ENCODE measurements at regions not wholly inside any gene's neighbourhood (a gene's known extent, or its start where the extent isn't known, plus 50 kb on each side); places are given as distances from the start of the nearest gene placed in this dataset.

DNA sequence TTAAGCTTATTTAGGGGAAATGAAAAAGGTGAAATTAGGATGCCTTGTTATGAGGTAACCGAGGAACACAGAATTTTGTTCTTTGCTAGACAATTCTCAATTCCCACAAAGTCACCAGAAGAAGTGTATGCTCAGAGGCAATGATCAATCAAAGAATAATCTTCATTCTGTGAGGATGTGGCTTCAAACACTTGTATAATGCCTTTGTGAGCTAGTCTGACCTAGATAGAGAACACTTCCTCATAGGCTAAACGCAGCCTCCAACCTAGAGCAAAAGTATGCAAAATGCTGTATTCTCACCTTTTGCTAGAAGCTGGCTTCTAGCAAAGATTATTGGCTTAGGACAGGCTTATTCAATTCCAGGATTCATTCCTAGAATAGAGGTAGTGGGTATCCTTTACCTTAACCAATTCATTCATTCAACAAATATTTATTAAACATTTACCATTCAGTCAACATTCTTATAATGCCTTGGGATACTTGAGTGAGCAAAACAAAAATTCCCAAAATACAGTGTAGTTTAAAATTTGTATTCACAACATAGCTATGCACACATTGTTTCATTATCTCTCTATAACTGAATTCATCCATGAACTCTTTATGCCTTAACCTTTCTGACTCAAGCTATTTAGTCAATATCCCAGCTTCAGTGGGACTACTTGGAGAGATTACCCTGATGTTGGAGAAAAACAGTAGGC is 530.2 kb downstream of the PTPRC start:
- H3K27me3 ChIP-seq, result no peaks in the 10 kb centered on the region
- no peak overlapping the region for H3K4me3 ChIP-seq
- no peak for TF ChIP-seq POLR2A (IDR thresholded peaks at IDR 0.05)
- TF ChIP-seq, protein P1, sequence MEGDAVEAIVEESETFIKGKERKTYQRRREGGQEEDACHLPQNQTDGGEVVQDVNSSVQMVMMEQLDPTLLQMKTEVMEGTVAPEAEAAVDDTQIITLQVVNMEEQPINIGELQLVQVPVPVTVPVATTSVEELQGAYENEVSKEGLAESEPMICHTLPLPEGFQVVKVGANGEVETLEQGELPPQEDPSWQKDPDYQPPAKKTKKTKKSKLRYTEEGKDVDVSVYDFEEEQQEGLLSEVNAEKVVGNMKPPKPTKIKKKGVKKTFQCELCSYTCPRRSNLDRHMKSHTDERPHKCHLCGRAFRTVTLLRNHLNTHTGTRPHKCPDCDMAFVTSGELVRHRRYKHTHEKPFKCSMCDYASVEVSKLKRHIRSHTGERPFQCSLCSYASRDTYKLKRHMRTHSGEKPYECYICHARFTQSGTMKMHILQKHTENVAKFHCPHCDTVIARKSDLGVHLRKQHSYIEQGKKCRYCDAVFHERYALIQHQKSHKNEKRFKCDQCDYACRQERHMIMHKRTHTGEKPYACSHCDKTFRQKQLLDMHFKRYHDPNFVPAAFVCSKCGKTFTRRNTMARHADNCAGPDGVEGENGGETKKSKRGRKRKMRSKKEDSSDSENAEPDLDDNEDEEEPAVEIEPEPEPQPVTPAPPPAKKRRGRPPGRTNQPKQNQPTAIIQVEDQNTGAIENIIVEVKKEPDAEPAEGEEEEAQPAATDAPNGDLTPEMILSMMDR (IDR thresholded peaks at IDR 0.05), result no peak
- H3K36me3 ChIP-seq, result no peaks in the 10 kb centered on the region
- no peaks in the 10 kb centered on the region for H3K4me1 ChIP-seq
- peak overlapping the region in 1 of 4 donors; percentile 8 for H3K27ac ChIP-seq
- no peaks in the 10 kb centered on the region for H3K9me3 ChIP-seq
- no peak for DNase-seq

DNA sequence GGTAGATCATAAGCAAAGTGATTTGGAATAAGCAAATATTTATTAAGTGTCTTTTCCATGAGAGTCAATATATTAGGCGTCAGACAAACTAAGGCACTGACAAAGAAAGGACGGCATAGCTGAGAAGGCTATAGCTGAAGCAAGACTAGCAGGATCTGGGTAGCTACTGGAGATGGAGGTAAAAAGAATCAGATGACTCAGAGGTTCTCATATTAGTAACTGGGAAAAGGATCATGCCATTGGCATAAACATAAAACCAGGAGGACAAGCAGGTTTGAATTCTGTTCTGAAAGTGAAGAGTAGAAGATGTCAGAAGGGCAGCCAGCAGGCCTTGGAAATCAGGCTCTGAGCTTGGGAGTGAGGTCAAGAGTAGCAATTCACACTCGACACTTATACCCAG is 531.9 kb downstream of the PTPRC start:
- Histone ChIP-seq H3K9me3 (no peaks in the 10 kb centered on the region), H3K36me3 (no peaks in the 10 kb centered on the region), H3K4me3 (no peak overlapping the region), H3K27me3 (no peaks in the 10 kb centered on the region), H3K27ac (no peak overlapping the region), H3K4me1 (no peaks in the 10 kb centered on the region)
- TF ChIP-seq, protein P1 (IDR thresholded peaks at IDR 0.05), result no peak
- TF ChIP-seq POLR2A (IDR thresholded peaks at IDR 0.05), result no peak
- DNase-seq, result no peak

DNA sequence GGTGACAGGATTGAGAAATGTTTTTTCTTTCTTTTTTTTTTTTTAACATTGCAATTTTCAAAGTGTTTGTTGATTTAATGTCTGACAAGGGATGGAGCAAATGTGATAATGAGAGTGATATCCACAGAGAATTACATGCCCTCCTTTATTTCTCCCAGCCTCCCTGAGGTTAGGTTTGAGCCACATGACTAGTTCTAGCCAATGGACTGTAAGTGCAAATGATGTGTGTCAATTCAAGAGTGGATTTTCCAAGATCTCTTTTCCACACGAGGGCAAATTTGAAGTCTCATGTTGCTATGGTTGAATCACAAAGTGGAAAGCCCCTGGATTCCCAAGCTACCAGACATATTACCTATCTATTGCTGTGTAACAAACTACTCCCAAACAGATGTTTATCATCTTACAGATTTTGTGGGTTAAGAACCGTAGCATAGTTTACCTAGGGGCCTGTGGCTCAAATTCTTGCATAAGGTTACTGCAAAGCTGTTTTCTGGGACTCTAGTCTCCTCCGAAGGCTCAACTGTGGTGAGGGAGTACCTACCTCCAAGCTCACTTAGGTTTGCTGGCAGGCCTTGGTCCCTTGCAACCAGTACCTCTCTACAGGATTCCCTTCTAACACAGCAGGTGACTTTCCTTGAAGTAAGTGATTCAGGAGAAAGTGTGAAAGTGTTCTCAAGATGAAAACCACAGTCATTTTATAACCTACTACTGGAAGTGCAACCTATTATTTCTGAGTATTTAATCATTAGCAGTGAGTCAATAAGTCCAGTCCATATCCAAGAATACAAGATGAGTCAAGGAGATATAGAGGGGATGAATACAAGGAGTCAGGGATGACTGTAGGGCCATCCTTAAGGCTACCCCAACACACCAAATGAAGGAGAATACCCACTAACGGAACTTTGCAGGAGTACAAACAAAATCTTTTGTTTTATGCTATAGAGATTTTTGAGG is 533.6 kb downstream of the PTPRC start:
- Histone ChIP-seq H3K9me3 (no peaks in the 10 kb centered on the region), H3K4me3 (no peak overlapping the region), H3K27ac (peak overlapping the region in 3 of 4 donors; percentile 11 to 18 (median 16)), H3K27me3 (no peaks in the 10 kb centered on the region), H3K36me3 (no peaks in the 10 kb centered on the region), H3K4me1 (no peaks in the 10 kb centered on the region)
- no peak for DNase-seq
- TF ChIP-seq, protein P1 (IDR thresholded peaks at IDR 0.05), result no peak
- no peak for TF ChIP-seq POLR2A (IDR thresholded peaks at IDR 0.05)

DNA sequence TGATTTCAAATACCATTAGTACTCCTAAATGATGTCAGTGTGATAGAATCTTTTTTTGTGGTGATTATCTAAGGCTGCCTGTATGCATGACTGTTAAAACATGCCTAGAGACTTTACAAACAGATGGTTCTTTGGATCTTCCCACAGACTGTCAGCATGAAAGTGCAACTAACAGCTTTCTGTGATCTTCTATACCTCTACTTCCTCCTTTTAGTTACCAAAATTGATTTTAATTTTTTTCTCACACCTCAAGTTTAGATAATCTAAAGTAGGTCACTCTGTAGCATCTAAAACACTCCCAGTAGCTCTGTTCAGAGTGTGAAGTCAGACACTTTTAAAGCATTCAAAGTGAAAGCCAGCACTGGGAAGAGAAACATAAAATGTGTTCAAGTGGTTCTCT is 534.5 kb downstream of the PTPRC start:
- TF ChIP-seq, protein P1 (IDR thresholded peaks at IDR 0.05), result no peak
- H3K27ac ChIP-seq, result peak overlapping the region in 1 of 4 donors; percentile 18
- H3K27me3 ChIP-seq, result no peaks in the 10 kb centered on the region
- no peaks in the 10 kb centered on the region for H3K4me1 ChIP-seq
- H3K4me3 ChIP-seq, result no peak overlapping the region
- DNase-seq, result no peak
- no peaks in the 10 kb centered on the region for H3K9me3 ChIP-seq
- no peaks in the 10 kb centered on the region for H3K36me3 ChIP-seq

DNA sequence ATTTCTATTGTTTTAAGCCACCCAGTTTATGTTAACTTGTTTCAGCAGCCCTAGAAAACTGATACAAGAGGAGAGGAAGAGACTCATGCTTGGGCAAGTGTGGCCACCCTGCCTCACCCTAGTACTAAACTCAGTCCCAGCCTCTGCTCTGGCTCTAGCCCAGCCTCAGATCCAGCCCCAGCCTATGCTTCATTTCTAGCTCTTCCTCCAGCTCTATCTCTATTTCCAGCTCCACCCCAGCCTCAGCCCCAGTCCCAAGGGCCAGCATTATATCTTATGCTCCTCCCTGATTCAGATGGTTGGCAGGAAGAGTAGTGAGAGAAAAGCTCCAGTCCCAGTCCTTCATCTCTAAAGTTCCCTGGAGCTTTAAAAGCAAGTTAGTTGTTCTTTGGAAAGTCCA is 535.5 kb downstream of the PTPRC start:
- H3K27ac ChIP-seq, result peak overlapping the region in 1 of 4 donors; percentile 12
- H3K27me3 ChIP-seq, result no peaks in the 10 kb centered on the region
- no peak for DNase-seq

More for the DNA sequence above, 535.5 kb downstream of the PTPRC start:
- Histone ChIP-seq H3K9me3 (no peaks in the 10 kb centered on the region), H3K4me3 (no peak overlapping the region), H3K36me3 (no peaks in the 10 kb centered on the region), H3K4me1 (no peaks in the 10 kb centered on the region)
- TF ChIP-seq POLR2A (IDR thresholded peaks at IDR 0.05), result no peak
- TF ChIP-seq, protein P1 (IDR thresholded peaks at IDR 0.05), result no peak

Data from Peyer's patch (tissue), 4 donors.